ENCODE measurements at regions not wholly inside any gene's neighbourhood (a gene's known extent, or its start where the extent isn't known, plus 50 kb on each side); places are given as distances from the start of the nearest gene placed in this dataset.

GRCh38 chr5:8765886-8766285 lies 780.0 kb downstream of the SEMA5A start:
- no peak for DNase-seq (ENCODE audit: low read depth in 3 of 3, low spot score in 1 of 3)

- DNase-seq (ENCODE audit: low read depth in 3 of 3, low spot score in 1 of 3): no peak
Observed at GRCh38 chr5:8766448-8766847, 779.4 kb downstream of the SEMA5A start.

- no peak for DNase-seq (ENCODE audit: low read depth in 3 of 3, low spot score in 1 of 3)
Observed at GRCh38 chr5:8767111-8767510, 778.8 kb downstream of the SEMA5A start.

GRCh38 chr5:8767746-8768145 lies 778.1 kb downstream of the SEMA5A start:
- no peak for DNase-seq (ENCODE audit: low read depth in 3 of 3, low spot score in 1 of 3)

GRCh38 chr5:8769631-8770030 lies 776.2 kb downstream of the SEMA5A start:
- DNase-seq (ENCODE audit: low read depth in 3 of 3, low spot score in 1 of 3): no peak

GRCh38 chr5:8770431-8770830 lies 775.4 kb downstream of the SEMA5A start:
- no peak for DNase-seq (ENCODE audit: low read depth in 3 of 3, low spot score in 1 of 3)

- no peak for DNase-seq (ENCODE audit: low read depth in 3 of 3, low spot score in 1 of 3)
Observed at GRCh38 chr5:8773046-8773615, 772.7 kb downstream of the SEMA5A start.

- DNase-seq (ENCODE audit: low read depth in 3 of 3, low spot score in 1 of 3): no peak
Observed at GRCh38 chr5:8784692-8785091, 761.2 kb downstream of the SEMA5A start.

GRCh38 chr5:8788246-8788645 lies 757.6 kb downstream of the SEMA5A start:
- DNase-seq (ENCODE audit: low read depth in 3 of 3, low spot score in 1 of 3): no peak

- DNase-seq (ENCODE audit: low read depth in 3 of 3, low spot score in 1 of 3): no peak
Observed at GRCh38 chr5:8805653-8806052, 740.2 kb downstream of the SEMA5A start.

- no peak for DNase-seq (ENCODE audit: low read depth in 3 of 3, low spot score in 1 of 3)
Observed at GRCh38 chr5:8807636-8808035, 738.2 kb downstream of the SEMA5A start.

- no peak for DNase-seq (ENCODE audit: low read depth in 3 of 3, low spot score in 1 of 3)
Observed at GRCh38 chr5:8811581-8811980, 734.3 kb downstream of the SEMA5A start.

GRCh38 chr5:8813180-8813579 lies 732.7 kb downstream of the SEMA5A start:
- DNase-seq (ENCODE audit: low read depth in 3 of 3, low spot score in 1 of 3): no peak

- DNase-seq (ENCODE audit: low read depth in 3 of 3, low spot score in 1 of 3): no peak
Observed at GRCh38 chr5:8814105-8814504, 731.8 kb downstream of the SEMA5A start.

GRCh38 chr5:8824371-8824770 lies 721.5 kb downstream of the SEMA5A start:
- no peak for DNase-seq (ENCODE audit: low read depth in 3 of 3, low spot score in 1 of 3)

- DNase-seq (ENCODE audit: low read depth in 3 of 3, low spot score in 1 of 3): no peak
Observed at GRCh38 chr5:8825139-8825757, 720.6 kb downstream of the SEMA5A start.

- DNase-seq (ENCODE audit: low read depth in 3 of 3, low spot score in 1 of 3): no peak
Observed at GRCh38 chr5:8826508-8826907, 719.4 kb downstream of the SEMA5A start.

GRCh38 chr5:8827696-8828095 lies 718.2 kb downstream of the SEMA5A start:
- DNase-seq (ENCODE audit: low read depth in 3 of 3, low spot score in 1 of 3): no peak

GRCh38 chr5:8828596-8829322 lies 717.1 kb downstream of the SEMA5A start:
- no peak for DNase-seq (ENCODE audit: low read depth in 3 of 3, low spot score in 1 of 3)

GRCh38 chr5:8829323-8830029 lies 716.4 kb downstream of the SEMA5A start:
- DNase-seq (ENCODE audit: low read depth in 3 of 3, low spot score in 1 of 3): no peak

GRCh38 chr5:8831251-8831650 lies 714.6 kb downstream of the SEMA5A start:
- no peak for DNase-seq (ENCODE audit: low read depth in 3 of 3, low spot score in 1 of 3)

GRCh38 chr5:8831854-8832253 lies 714.0 kb downstream of the SEMA5A start:
- no peak for DNase-seq (ENCODE audit: low read depth in 3 of 3, low spot score in 1 of 3)
